Glomerular visceral epithelial cell (primary cell): ENCODE measurements at regions not wholly inside any gene's neighbourhood (a gene's known extent, or its start where the extent isn't known, plus 50 kb on each side); places are given as distances from the start of the nearest gene placed in this dataset.

ENCODE experiments used
- DNase-seq: peaks from one replicate; pipeline ENCODE4 v3.0.0-alpha.2; 2016; ENCODE audit errors: extremely low spot score

GRCh38 chr10:58970160-58970915, 206.1 kb upstream of the PHYHIPL start:
- DNase-seq = no peak

GRCh38 chr10:58971211-58971610, 205.2 kb upstream of the PHYHIPL start:
- no peak for DNase-seq

DNA sequence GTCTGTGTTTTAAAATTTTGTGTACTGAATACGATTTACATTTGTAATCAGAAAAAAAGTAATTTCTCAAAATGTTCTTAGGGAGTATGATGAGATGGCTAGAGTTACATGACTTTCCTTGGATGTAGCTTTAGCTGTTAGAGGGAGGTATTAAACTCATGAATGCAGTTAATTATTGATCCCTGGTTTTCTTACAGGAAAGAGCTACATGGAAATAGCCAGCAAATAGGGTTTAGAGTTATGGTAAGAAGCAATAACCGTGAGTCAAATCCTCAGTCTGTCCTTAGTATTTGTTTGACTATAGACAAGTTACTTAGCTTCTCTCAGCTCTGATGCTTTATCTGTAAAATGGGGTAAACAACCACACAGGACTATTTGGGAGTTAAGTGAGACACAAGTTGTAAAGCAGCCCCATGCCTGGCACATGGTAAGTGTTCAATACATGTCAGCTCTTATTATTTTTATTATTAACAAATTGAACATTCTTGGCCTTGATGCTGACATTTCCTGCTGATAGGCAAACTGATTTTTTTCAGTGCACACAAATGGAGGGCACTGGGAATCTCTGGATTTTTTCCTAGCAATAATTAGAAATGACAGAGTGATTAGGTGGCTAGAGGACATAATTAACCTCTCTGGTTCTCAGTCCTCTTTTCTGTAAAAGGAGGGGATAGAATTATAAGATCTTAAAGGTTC, 204.5 kb upstream of the PHYHIPL start:
- DNase-seq = no peak

- no peak for DNase-seq
Observed at GRCh38 chr10:58972576-58973234, 203.7 kb upstream of the PHYHIPL start.

DNA sequence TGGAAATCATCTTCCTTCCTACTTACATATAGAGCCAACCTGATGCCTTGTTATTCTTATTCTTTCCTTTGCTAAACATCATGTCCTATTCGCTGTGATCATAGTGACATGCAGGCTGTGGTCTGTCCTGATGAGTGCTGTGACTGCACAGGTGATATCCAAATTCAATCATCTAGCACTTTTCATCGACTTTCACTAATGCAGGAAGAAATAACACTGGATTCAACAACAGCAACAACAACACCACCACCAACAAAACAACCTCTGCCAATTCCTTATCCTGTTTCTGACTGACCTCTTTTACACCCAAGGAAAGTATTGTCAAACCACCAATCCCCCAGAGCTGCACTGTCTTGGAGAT, 203.2 kb upstream of the PHYHIPL start:
- DNase-seq = no peak

DNA sequence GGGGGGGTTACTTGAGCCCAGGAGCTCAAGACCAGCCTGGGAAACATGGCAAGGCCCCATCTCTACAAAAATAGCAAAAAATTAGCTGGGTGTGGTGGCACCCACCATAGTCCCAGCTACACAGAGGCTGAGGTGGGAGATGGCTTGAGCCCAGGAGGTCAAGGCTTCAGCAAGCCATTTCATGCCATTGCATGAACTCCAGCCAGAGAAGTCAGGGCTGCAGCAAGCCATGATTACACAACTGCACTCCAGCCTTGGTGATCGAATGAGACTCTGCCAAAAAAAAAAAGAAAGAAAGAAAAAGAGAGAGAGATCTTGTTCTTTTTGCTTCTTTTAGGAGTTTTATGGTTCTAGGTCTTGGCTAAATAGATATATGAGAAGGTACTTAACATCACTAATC, 200.2 kb upstream of the PHYHIPL start:
- DNase-seq = no peak

DNA sequence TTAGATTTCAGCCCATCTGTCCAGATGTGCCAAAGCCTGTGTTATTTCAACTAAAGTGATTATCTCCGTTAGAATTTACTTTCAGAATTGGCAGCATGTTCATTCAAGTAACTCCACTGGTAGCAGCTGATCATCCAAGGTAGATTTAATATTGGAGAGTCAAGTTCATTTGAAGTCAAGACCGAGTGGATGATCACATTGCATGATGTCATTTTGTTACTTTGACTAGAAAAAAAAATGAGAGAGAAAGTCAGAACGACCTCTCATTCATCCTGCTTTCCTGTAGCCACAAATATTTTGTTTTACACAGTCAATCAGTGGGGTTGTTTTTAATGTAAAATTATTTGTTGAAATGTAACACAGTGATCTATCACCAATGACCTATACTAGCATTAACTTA, 196.7 kb upstream of the PHYHIPL start:
- DNase-seq = no peak

GRCh38 chr10:58980826-58981415, 195.5 kb upstream of the PHYHIPL start:
- no peak for DNase-seq

GRCh38 chr10:58981846-58982245, 194.6 kb upstream of the PHYHIPL start:
- DNase-seq = no peak

DNA sequence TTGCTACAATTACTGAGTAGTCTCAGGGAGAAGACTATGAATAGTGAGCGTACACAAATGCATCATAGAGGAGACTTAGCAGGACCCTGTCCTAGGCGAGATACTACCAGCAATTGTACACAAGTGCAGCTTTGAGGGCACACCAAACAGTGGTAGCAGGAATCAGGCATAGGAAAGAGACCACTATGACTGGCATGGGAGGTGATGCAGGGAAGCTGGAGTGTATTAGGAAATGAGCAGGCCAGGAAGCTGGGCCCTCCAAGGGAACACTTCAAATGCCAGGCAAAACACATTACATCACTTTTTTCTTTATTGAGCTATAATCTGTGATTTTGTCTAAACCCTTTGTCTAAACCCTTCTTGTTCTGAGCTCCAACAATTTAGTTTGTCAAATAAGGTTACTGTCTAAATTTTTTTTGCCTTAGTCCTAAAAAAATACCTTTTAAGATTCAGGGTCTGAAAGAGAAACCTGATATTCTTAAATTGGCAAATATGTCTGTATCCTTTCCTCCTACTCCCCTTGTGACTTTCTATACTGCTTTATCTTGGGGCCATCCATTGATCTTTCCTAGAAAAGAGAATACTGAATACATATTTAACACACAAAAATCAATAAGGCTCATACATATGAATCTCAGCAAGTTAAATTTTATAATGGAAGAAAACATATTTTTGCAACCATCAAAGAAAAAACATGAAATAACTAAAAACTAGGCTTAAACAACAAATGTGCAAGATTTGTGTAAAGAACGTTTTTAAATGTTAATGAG, 193.8 kb upstream of the PHYHIPL start:
- no peak for DNase-seq

GRCh38 chr10:58985216-58985615, 191.2 kb upstream of the PHYHIPL start:
- DNase-seq = no peak

- no peak for DNase-seq
Observed at GRCh38 chr10:58989486-58990039, 186.9 kb upstream of the PHYHIPL start.

DNA sequence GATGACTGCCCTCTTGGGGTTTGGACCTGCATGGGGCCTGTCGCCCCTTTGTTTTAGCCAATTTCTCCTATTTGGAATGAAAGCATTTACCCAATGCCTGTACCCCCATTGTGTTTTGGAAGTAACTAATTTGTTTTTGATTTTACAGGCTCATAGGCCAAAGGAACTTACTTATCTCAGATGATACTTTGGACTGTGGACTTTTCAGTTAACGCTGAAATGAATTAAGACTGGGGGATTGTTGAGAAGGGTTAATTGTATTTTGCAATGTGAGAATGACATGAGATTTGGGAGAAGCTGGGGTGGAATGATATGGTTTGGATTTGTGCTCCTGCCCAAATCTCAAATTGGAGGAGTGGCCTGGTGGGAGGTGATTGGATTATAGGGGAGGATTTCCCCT, 185.8 kb upstream of the PHYHIPL start:
- no peak for DNase-seq

DNA sequence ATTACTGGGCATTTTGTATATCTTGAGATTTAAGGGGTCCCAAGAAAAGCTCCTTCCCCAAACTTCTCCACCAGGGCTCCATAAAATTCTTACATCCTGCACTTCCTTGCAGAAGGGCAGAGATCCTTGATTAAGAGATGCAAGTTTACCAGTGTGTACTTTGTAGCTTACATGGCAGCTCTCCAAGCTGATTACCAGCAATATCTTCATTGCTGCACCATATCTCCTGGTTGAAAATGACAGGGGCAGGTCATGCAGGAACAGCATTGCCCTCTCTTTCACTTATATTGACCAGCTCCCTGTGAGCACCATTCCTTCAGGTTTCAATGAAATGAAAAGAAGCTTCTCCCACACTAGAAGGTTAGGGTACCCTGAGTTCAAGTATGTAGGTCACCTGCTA, 184.6 kb upstream of the PHYHIPL start:
- DNase-seq = no peak

DNA sequence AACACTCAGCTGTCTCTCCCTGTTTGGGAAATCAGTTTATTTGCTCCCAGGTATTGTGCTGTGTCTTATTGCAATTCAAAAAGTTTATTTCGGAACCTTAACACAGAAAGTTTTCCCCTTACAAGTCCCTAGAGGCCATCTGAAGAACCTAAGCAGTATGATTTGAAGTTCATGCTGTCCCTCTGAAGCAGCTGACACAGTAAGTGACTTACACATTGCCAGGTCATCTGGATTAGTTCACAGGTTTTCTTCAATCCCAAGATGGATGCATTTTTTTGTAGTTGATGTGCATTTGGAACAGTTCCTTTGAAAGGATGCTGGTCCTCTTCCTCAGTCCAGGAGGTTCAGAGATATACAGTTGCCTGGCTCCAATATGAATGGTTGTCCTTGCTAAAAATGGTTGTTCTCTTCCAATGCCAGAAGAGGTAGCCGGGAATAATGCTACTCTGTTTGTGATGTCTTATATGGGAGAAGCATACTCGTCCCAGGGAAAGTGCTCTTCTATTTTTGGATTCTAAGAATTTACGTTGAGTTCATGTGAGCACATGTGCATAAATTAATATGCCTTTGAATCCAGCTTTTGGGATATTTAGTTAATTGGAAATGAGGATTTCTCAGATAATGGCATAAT, 183.5 kb upstream of the PHYHIPL start:
- no peak for DNase-seq

GRCh38 chr10:58993480-58994221, 182.8 kb upstream of the PHYHIPL start:
- DNase-seq = no peak

DNA sequence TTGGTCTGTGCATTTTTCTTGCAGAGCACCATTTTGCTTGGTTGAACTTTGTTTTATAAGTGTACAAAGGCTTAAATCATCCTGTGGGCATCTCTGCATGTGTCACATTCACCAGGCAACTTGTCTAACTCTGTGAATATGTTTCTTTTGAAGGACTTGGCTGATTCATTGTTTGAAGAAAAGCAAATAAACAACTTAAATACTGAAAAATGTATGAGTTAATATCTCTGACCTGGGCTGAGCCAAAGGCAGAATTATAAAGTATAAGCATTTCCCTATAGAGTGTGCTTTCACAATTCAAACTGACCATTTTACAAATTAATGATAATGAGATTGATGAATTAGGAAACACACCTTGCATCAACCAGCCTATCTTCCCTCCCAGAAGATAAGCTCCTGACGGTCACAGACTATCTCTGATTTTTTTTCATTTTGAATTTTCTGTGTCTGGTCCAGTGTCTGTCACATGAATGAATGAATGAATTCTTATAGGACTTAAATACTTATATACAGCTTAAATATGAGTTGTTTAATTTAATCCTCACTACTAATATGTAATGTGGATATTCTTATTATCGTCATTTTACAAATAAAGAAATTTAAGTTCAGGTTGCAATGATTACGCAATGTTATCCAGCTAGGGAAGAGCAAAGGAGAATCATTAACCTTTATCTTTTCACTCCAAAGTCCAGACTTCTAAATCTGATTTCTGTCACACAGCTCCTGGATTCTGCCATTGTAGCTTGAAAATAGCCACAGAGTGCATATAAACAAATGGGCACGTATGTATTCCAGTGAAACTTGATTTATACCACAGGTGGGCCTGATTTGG, 182.0 kb upstream of the PHYHIPL start:
- DNase-seq = no peak

- DNase-seq = no peak
Observed at GRCh38 chr10:58995058-58995596, 181.3 kb upstream of the PHYHIPL start.

GRCh38 chr10:58996063-58996462, 180.4 kb upstream of the PHYHIPL start:
- no peak for DNase-seq
